Upper lobe of right lung (tissue), 1 donor: ENCODE measurements at regions not wholly inside any gene's neighbourhood (a gene's known extent, or its start where the extent isn't known, plus 50 kb on each side); places are given as distances from the start of the nearest gene placed in this dataset.

ENCODE experiments used
- ATAC-seq: fragments of 200-7000 bp; cut with Tn5 transposase; one replicate; pipeline ENCODE4 v1.9.1; 2020; ENCODE audit warnings: mild to moderate bottlenecking, moderate library complexity
- DNase-seq: peaks from one replicate; pipeline ENCODE4 v3.0.0-alpha.2; 2020
- H3K27ac ChIP-seq: fragments of 200-600 bp; one replicate; pipeline ENCODE4 v1.8.0; 2022
- H3K27me3 ChIP-seq: fragments of 200-600 bp; one replicate; pipeline ENCODE4 v1.8.0; 2022; ENCODE audit warnings: mild to moderate bottlenecking
- H3K36me3 ChIP-seq: fragments of 200-600 bp; one replicate; pipeline ENCODE4 v1.8.0; 2022
- H3K4me1 ChIP-seq: fragments of 200-600 bp; one replicate; pipeline ENCODE4 v1.8.0; 2022
- H3K4me3 ChIP-seq: fragments of 200-600 bp; one replicate; pipeline ENCODE4 v1.8.0; 2022; ENCODE audit warnings: mild to moderate bottlenecking
- H3K9me3 ChIP-seq: fragments of 200-600 bp; one replicate; pipeline ENCODE4 v1.8.0; 2022
- intact Hi-C: fragments of 100-400 bp; cut with DNase I; formaldehyde crosslinking; loops from one replicate; pipeline ENCODE4 v1.11.0; 2022
- TF ChIP-seq, protein P1 (sequence below): fragments of 200-600 bp; IDR thresholded peaks from one replicate; pipeline ENCODE4 v1.8.0; 2022; ENCODE audit warnings: antibody characterized with exemption
- donor health status: DM: no; HTN: yes; CAD: no; lungs with severe emphysema.

DNA sequence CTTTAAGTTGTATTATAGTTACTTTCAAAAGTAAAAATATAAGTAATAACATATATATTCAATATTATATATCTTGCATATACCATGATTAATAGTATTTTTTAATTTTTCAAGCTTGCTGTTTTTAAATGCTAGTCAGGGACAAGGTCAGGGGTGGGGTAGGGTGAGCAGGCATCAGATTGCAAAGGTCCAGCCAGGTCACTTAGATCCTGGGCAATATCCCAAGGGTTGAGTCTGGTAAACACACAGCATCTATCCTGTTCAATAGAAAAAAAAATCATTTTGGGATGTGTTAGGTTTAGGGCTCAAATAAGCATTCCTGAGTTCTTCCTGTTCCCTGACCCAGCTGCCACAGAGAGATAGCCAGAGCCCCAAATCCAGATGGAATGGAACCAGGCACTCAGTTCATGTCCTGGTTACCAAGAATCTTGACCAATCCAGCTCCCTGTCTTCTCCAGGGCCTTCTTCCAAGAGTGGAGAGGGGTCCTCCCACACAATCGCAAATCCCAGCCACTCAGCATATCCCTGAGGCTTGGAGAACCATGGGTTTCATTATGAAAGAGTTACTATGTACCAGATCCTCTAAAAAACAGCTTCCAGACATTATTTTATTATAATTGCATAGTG lies 134.9 kb upstream of the TOP1 start:
- intact Hi-C loops = no loop called here
- H3K27me3 ChIP-seq = no peaks in the 10 kb centered on the region
- TF ChIP-seq, protein P1, sequence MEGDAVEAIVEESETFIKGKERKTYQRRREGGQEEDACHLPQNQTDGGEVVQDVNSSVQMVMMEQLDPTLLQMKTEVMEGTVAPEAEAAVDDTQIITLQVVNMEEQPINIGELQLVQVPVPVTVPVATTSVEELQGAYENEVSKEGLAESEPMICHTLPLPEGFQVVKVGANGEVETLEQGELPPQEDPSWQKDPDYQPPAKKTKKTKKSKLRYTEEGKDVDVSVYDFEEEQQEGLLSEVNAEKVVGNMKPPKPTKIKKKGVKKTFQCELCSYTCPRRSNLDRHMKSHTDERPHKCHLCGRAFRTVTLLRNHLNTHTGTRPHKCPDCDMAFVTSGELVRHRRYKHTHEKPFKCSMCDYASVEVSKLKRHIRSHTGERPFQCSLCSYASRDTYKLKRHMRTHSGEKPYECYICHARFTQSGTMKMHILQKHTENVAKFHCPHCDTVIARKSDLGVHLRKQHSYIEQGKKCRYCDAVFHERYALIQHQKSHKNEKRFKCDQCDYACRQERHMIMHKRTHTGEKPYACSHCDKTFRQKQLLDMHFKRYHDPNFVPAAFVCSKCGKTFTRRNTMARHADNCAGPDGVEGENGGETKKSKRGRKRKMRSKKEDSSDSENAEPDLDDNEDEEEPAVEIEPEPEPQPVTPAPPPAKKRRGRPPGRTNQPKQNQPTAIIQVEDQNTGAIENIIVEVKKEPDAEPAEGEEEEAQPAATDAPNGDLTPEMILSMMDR = no peak
- ATAC-seq = no peak
- H3K4me1 ChIP-seq = peaks cover 6% of the 10 kb centered on the region
- H3K36me3 ChIP-seq = no peaks in the 10 kb centered on the region
- H3K27ac ChIP-seq = no peak overlapping the region
- no peak overlapping the region for H3K4me3 ChIP-seq
- H3K9me3 ChIP-seq = no peaks in the 10 kb centered on the region
- no peak for DNase-seq

DNA sequence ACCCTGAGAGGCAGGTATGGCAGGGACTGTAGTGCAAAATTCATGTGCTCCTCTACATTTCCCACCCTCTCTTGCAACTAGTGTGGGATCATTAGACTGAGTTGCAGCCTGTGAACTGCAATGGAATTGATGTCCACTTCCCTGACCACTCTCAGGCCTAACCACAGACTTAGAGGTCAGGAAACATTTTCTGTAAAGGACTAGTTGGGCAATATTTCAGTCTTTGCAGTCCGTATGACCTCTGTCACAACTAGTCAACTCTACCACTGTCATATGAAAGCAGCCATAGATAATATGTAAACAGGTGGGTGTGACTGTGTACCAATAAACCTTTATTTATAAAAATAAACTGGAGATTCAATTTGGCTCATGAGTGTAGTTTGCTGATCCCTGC lies 134.4 kb upstream of the TOP1 start:
- Histone ChIP-seq H3K4me1 (peaks cover 6% of the 10 kb centered on the region), H3K36me3 (no peaks in the 10 kb centered on the region), H3K27me3 (no peaks in the 10 kb centered on the region), H3K4me3 (no peak overlapping the region), H3K9me3 (no peaks in the 10 kb centered on the region), H3K27ac (no peak overlapping the region)
- DNase-seq = no peak
- intact Hi-C loops = no loop called here
- peak; percentile 72 for ATAC-seq
- TF ChIP-seq, protein P1 = no peak

DNA sequence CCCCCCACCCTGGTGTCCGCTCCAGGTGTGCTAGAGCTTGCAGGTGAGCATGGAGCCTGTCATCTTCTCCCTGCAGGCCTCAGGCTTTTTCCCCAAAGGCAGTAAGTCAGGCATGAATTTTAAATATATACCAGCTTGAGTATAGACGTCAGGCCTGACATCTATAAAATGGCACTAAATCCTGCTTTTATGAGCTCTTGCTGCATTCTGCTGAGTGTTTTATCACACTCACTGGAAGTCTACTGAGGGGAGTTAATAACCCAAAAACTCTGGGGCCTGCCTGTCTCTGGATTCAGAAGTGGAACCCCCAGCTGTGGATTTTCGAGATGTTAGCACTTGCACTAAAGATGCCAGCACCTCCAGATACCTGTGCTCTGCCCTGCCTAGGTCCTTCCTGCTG lies 133.4 kb upstream of the TOP1 start:
- intact Hi-C loops = no loop called here
- Histone ChIP-seq H3K4me1 (peaks cover 6% of the 10 kb centered on the region), H3K27me3 (no peaks in the 10 kb centered on the region), H3K4me3 (no peak overlapping the region), H3K27ac (no peak overlapping the region), H3K36me3 (no peaks in the 10 kb centered on the region), H3K9me3 (no peaks in the 10 kb centered on the region)
- TF ChIP-seq, protein P1 = no peak
- no peak for DNase-seq
- no peak for ATAC-seq

DNA sequence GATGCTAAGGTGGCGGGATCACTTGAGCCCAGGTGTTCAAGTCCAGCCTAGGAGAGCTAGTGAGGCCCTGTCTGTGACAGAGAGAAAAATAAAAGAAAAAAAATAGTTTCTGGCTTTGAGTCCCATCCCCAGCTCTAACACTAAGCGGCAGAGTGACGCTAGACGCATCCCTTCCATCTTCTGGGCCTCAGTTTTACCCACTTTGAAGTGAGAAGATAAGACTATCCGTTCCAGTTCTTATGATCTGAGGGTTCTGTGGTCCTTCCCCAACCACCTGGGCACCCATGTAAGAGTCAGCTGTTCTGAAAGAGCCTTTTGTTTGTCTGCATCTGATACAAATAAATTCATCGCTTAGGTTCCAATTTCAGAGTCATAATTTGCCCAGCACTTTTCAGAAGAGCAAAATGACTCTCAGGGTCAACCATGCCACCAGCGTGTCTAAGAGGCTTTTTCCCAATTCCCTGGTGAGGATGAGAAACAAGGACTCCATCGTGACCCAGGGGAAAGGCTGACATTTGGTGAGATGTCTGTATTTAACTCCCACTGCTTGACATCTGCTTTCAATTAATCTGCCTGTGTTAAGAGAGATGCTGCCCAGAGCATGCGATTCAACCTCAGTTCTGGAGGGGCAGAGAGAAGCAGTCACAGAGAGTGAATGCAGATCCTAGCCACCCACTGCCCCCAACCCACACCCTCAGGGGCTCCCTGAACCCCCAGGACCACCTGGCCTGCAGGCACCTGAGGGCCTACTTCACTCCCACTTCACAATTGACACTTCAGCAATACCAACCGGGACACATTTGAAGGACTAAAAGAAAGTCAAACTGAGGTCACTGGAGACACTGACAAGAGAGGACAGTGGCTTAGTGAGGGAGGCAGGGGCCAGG lies 131.6 kb upstream of the TOP1 start:
- no peak for DNase-seq

DNA sequence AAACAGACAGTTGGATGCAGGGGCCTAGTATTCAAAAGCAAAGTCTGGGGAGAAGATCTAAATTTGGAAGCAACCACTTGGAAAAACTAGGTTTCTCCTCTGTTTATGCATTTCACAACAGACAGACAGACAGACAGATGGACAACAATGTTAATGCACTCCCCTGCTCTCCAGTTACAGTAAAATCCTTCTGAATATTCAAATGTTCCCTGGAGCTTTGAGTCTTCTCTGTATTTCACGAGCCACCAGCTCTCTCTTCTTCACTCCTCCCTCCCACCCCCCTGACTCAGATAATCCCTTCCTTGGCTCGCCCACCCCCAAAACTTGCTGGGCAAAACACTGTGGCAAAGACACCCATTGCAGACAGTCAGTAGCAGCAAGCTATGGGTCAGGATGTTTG lies 129.3 kb upstream of the TOP1 start:
- intact Hi-C loops = no loop called here
- DNase-seq = no peak

More for the DNA sequence above, 131.6 kb upstream of the TOP1 start:
- TF ChIP-seq, protein P1 = no peak
- H3K9me3 ChIP-seq = no peaks in the 10 kb centered on the region
- H3K27ac ChIP-seq = no peak overlapping the region
- H3K4me3 ChIP-seq = no peak overlapping the region
- H3K36me3 ChIP-seq = no peaks in the 10 kb centered on the region
- peaks cover 6% of the 10 kb centered on the region for H3K4me1 ChIP-seq
- no peaks in the 10 kb centered on the region for H3K27me3 ChIP-seq
- no peak for ATAC-seq
- intact Hi-C loops = no loop called here

More for the DNA sequence above, 129.3 kb upstream of the TOP1 start:
- no peak for ATAC-seq
- Histone ChIP-seq H3K4me1 (no peaks in the 10 kb centered on the region), H3K27me3 (no peaks in the 10 kb centered on the region), H3K4me3 (no peak overlapping the region), H3K36me3 (no peaks in the 10 kb centered on the region), H3K27ac (no peak overlapping the region), H3K9me3 (no peaks in the 10 kb centered on the region)
- TF ChIP-seq, protein P1 = no peak
